HG03460 (cell line): ENCODE measurements at regions not wholly inside any gene's neighbourhood (a gene's known extent, or its start where the extent isn't known, plus 50 kb on each side); places are given as distances from the start of the nearest gene placed in this dataset.
"Not testable (repeated sequence)": the region's sequence is repeated elsewhere in the genome, so short reads cannot be mapped to it uniquely, and the experiment has no call there.

Experiments used
- ATAC-seq: cut with Tn5 transposase; IDR thresholded peaks from one replicate; pipeline ENCODE4 v1.9.1; 2021; ENCODE audit not compliant: unreplicated experiment

DNA sequence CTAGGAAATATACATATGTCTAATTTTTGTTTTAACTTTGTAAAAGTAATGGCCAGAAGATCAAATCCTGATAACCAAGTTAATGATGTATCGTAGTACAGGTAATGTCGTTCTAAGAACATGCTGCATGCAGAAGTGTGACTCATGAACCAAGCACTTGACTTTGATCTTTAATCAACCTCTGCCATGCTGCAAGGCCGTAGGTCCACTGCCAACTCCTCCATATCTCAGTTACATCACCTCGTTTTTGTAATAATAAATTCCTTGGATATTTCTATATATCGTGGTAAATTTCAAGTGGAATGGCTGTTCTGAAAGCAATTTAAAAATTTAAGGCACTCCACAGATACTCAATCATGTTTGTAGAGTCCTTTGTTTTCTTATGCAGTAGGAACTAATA, 771.7 kb downstream of the EPHA7 start:
- ATAC-seq = no peak

DNA sequence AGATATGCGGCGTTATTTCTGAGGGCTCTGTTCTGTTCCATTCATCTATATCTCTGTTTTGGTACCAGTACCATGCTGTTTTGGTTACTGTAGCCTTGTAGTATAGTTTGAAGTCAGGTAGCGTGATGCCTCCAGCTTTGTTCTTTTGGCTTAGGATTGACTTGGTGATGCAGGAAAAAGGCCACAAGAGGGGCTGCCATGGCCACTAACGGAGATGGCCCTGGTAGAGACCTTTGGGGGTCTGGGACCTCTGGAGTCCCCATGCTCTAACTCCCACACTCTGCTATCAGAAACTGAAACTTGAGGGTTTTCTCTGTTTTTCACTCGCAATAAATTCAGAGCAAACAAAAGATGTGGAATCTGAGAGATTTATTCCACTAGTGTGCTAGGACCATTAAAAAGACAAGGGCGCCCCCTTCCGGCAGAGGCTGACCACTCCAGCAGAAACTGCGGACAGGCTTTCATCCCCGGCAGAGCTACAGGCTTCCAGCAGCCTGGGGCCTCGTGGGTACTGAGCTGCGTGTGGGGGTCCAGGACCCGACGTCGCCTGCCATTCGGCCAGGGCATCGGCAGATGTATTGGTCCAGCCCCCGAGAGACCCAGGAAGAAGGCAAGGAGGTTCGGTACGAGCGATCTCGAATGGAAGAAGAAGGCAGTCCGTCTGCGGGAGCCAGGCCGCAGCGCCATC, 775.1 kb downstream of the EPHA7 start:
- ATAC-seq = not testable (repeated sequence)

DNA sequence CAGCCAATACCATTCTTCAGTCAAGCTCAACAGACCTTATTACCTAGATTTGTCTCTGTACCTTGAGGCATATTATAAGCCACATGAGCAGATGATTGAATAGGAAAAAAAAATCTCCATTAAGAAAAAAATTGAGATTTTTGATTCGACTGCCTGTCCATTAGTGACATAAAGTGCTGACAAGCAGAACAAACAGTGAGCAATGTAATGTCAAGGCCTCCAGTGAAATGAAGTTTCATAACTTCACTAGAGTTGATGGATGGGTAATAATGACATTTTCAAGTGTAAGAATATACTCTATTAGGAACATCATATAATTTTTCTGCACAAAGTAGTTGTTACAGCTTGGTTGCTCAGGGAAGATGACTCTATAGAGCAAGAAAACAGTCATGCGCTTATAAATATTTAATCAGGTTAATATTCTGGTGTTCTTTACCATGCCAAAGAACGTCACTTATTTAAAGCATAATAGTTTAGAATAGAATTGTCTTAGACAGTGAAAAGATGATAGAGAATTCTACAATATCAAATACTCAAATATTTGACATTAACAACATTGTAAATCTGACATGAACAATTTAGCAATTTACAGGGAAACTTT, 783.7 kb downstream of the EPHA7 start:
- no peak for ATAC-seq

DNA sequence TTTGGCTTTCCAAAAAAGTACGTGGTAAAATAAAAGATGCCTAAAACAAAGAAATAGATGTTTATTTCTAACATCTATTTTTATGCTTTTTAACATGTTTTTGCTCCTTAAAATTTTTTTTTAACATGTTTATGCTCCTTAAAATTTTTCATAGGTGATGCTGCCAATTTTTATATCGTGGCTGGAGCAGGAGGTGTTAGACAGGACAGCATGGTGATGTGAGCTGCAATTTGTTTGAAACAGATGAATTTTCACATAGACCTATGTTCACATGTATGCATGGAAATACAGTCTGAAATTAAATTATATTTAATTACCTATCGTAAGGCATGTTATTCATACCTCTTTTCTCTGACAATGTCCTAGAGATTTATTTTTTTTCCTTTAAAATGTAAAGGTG, 784.8 kb downstream of the EPHA7 start:
- no peak for ATAC-seq

DNA sequence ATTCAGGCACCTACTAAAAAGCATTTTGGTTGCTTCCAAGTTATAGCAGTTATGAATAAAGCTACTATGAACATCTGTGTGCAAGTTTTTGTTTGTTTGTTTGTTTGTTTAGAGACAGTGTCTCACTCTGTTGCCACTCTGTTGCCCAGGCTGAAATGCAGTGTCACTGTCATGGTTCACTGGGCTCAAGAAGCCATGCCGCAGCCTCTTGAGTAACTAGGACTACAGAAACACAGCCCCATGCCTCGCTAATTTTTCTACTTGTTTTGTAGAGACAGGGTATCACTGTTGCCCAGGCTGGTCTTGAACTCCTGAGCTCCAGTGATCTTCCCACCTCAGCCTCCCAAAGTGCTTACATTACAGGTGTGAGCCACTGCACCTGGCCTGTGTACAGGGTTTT, 795.9 kb downstream of the EPHA7 start:
- no peak for ATAC-seq

DNA sequence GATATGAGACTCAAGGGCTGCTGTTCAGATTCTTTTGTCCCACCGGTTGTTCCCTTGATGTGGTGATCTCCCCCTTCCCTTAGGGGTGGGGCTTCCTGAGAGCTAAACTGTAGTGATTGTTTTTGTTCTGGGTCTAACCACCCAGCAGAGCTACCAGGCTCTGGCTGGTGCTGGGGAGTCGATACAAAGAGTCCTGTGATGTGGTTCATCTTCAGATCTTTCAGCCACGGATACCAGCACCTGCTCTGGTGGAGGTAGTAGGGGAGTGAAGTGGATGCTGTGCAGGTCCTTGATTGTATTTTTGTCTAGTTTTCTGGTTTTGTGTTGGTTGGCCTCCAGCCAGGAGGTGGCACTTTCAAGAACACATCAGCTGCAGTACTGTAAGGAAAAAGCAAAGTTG, 801.6 kb downstream of the EPHA7 start:
- ATAC-seq = no peak

DNA sequence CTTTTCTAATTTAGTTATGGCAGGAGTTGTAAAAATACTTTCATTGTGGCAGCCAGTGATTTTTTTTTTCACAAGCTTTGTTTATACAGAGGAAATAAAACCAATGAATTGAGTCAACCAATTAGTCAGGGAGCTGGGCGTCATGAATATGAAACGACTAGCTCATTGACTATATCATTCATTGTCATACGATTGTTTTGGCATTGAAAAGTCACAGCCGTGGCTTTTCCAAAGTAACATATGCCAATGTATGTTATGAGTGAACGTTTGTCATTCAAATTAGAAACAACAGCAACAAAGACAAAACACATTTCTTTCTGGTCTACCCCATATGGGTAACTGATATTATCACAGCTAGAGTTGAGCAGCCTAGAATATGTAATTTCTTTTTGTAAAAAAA, 810.6 kb downstream of the EPHA7 start:
- ATAC-seq = no peak

DNA sequence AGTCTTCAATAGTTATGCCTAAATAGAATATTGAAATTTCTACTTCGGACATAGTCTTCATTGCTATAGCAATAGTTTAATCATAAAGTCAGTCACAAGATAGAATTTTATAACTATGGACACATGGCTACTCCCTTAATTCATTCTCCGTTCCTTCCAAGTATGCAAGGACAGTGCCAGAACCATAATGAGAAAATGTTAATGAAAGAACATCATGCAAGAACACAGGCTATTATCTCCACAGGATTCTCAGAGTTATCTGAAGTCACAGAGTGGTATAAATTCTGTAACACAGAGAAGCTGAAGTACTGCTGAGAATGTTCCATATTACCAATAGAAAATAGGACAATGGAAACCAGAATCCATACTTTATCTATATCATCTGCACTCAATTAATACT, 826.2 kb downstream of the EPHA7 start:
- no peak for ATAC-seq

DNA sequence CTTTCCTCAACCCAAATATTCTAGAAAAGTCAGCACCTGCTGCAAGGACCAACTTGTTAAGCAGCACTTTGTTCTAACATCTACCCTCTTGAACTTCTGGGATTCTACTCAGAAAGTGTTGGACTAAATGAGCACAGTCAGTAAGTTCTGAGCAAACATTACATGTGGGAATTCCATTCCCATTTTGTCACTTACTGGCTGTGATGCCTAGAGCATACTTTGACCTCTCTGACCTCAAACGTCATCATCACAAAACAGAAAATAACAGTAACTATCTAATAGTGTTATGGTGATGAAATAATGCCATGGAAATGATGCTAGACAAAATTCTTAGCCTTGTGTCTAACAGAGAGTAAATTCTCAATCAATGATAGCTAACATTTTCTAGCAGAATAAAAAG, 829.4 kb downstream of the EPHA7 start:
- no peak for ATAC-seq

DNA sequence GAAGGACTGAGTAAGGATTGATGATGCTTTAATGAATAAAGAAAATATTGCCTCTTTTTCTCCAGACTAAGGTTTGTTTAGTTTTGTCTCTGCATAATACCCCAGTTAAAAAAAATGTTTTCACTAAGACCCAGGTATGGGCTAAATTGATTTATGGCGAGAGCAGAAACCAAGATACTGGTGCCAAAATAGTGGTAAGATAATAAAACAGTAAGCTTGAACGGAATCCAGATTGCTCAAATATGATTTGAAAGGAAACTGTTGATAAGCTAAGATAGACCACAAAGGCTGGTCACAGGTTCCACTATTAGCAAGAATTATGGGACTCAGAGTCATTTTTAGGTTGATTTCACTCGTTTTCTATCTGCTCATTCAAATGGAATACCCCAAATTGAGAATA, 831.2 kb downstream of the EPHA7 start:
- ATAC-seq = no peak

DNA sequence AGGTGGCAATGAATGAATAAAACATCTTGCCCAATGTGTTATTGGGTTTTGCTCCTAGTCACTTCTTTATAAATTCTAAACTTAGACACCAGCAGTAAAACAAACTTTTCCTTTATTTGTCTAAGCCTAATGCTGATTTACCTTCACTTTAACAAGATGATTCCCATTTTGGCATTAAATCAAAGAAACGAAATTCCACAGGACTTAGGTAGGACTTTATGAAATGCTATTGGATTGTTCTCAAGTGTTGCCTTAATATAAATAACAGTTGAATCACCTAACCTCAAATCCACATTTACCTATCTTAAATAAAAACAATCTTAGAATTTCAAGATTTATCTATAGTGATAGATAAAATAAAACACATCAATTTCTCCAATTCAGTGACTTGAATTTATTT, 831.8 kb downstream of the EPHA7 start:
- no peak for ATAC-seq

DNA sequence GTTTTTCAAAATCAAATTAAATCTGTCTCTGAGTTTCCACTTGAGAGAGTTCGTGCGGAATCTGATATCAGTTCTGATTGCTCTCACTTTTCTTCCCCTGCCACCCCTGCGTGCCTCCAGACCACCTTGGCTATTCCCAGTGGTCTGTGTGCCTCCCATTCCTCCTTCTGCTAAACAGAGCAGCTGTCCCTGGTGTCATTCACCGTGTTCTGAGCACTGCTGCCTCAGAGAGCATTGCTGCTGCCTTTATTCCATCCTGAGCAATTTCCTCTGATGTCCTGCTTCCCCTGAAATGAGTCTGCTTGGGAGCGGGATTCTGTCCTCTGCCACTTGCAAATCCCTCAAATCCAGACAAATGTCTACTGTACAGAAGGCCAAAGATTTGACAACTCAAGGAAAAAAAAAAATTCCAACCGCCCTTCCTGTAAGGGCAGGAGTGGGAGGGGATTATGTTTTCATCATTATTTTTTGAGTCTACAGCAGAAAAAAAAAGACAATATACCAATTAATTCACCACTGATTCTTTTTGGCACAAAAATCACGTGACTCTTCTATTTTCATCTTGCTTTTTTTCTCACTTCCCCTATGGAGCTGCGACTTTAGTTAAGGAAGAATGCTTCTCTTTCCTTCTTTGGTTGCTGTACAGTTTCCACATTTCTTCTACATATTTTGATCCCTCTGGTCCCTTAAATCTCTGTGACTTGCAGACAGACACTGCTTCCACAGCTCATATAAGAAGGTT, 833.0 kb downstream of the EPHA7 start:
- no peak for ATAC-seq

DNA sequence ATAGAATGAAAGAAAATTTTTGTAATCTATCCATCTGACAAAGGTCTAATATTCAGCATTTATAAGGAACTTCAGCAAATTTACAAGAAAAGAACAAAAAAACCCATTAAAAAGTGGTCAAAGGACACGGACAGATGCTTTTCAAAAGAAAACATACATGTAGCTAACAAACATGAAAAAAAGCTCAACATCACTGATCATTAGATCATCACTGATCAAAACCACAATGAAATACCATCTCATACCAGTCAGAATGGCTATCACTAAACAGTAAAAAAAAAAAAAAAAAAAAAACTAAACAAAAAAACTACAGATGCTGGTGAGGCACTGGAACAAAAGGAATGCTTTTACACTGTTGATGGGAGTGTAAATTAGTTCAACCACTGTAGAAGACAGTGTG, 837.1 kb downstream of the EPHA7 start:
- ATAC-seq = no peak

DNA sequence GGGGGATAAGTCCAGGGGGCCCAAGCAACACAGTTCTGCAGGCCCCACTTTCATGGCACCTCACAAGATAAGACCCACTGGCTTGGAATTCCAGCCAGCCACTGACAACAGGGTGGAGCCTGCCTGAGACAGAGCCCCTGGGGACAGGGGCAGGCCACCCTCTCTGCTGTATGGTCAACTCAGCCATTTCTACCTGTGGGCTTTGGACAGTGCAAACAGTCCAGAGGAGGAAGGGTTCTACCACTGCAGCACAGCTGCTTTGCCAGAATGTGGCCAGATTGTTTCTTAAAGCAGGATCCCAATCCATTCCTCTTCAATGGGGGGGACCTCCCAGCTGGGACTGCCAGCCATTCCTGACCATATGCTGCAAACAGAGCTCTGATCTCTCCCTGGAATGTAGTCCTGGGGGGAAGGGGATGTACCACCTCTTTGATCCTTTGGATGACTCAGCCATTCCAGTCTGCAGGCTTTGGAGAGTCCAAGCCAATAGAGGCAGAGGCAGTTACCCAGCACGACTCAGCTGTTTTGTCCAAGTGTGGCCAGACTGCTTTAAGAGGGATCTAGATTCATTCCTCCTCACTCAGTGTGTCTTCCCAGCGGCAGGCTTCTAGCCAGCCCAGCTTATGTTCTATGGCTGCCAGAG, 842.2 kb downstream of the EPHA7 start:
- no peak for ATAC-seq

DNA sequence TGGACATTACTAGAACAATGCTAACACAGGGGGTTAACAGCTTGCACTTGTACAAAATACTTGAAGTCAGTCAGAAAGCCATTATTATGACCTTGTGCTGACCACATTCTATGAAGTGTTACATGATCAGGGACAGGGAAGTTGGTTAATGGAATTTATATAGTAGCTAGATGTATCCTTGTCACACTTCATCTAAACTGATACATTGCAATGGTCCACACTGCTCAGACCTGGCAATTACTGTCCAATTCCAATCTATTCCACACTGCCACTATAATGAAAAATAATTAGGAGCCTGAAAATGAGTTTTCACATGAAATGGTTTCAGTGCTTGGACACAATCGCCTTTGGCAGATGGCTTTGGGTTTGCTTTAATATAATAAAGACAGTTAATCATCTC, 850.8 kb downstream of the EPHA7 start:
- ATAC-seq = no peak

DNA sequence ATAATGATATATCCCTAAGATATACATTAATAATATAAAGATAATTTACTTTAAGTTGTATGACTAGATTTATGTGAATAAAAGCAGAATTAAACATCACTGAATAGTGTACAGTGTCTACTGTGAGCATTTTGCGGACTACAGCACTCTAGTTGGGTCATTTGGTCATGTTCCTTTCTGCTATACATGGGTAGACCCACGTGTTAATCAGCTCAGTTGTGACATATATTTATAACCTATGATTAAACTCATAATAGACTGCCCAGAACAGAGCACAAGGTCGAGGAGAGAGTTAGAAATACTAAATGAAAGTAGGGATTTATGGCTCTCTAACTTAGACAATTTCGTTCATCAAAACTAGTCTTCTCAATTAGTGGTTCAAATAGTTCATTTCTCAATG, 852.7 kb downstream of the EPHA7 start:
- no peak for ATAC-seq

DNA sequence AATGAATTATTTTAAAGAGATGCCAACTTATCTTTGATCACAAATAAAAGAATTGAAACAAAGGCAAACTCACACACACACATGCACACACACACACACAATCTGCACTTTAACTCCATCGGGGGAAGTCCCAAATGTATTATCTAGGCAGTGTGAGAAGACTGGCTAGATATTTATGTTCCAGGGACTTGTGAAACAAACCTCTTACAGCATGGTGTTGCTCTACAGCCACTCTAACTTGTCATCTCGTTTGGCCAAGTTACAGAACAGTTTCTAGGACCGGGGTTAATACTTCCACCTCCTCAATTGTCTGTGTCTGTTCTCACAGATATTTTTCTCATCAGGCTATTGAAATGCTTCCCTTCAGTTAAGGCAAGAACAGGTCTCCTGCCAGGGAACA, 855.0 kb downstream of the EPHA7 start:
- ATAC-seq = no peak

DNA sequence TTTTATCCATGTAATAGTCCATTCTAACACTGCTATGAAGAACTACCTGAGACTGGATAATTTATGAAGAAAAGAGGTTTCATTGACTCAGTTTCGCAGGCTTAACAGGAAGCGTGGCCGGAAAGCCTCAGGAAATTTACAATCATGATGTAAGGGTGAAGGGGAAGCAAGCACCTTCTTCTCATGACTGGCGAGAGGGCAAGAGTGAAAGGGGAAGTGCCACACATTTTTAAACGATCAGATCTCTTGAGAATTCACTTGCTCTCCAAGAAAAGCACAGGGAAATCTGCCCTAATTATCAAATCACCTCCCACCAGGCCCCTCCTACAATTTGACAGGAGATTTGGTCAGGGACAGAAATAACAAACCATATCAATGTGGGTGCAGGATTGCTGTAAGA, 859.7 kb downstream of the EPHA7 start:
- no peak for ATAC-seq

DNA sequence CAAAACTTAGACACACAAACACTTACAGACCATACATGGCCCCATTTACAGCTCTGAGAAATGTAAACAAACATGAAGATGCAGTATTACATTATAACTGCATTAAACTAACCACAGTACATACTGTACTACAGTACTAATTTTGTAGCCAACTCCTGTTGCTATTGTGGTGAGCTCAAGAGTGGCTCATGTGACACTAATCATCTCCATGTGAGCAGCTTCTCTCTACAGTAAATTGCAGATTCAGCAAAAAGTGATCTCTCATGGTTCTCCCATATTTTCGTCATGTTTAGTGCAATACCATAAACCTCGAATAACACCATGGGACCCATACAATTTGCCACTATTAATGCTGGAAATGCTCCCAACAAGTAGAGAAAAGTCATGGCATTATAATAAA, 860.4 kb downstream of the EPHA7 start:
- ATAC-seq = no peak

DNA sequence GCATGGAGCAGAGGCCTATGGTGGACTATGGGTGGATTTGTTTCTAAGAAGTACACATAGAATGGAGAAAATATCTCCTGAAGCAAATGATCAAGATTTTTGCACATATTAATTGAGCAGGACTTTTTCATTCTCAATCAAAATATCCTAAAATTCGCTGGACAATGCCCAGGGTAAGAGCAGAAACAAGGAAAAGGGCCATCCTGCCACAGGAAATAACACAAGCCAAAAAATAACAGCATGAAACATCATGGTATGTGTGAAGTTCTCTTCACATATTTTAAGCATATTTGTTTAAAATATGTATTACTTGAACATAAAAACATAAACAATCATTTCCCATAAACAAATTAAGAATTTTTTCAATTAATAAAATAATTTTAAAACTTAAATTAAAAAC, 868.9 kb downstream of the EPHA7 start:
- ATAC-seq = no peak

DNA sequence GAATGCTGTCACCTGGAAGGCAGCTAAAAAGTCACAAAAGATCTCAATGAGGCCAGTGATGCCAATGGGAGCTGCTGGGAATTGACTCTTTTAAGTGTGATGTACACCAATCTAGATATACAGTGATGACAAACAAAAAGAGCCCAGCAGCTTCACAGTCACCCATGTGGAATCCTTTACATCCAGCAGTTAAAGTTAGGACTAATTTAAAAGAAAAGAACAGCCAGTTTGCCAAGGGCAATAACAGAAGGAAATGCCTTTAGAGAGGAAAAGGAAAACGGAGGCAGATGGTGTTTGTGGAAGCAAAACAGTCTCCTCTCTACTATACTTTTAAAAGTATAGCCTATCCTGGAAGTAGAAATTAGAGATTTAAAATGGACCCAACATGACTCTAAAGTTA, 873.5 kb downstream of the EPHA7 start:
- ATAC-seq = no peak

DNA sequence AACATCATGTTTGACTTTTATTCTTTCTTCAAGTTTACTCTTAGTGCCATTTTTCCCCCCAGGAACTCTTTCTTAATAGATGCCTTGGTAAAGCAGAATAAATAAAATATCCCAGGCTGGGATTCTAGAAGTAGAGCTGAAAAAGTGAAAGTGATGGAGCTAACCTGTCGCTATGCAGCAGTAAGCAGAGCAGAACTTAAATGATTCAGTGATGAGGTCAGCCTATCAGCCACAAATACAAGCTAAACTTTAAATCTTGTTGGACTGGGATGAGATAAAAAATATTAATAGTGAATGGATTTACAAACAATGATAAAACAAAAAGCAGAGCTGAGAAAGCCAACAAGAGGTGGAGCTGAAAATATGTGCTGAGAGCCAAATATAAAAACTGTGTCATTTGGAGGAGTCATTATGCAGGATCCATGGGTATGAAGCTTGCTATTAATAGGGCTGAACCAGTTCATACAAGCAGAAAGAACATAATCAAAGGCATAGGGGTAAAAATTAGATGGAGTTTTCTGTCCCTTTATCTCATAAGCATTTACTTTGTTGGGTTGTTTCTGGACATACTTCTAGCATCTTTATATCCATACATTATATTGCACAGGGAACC, 877.8 kb downstream of the EPHA7 start:
- no peak for ATAC-seq
